Muscle layer of duodenum (tissue), 2 donors: ENCODE measurements at regions not wholly inside any gene's neighbourhood (a gene's known extent, or its start where the extent isn't known, plus 50 kb on each side); places are given as distances from the start of the nearest gene placed in this dataset.

Experiments
- H3K27ac ChIP-seq: one replicate; pipeline ENCODE4 v1.7.0; 2013; ENCODE audit warnings: mild to moderate bottlenecking, low read length
- H3K27me3 ChIP-seq: one replicate; pipeline ENCODE4 v1.7.0; 2013; ENCODE audit warnings: low read depth, mild to moderate bottlenecking, control low read depth, low read length
- H3K36me3 ChIP-seq, 2 donors: one replicate each; pipeline ENCODE4 v1.7.0; 2013; ENCODE audit warnings: low read length in 2 of 2, control low read depth in 1 of 2, mild to moderate bottlenecking in 1 of 2; ENCODE audit not compliant: insufficient read depth in 2 of 2, control insufficient read depth in 1 of 2
- H3K4me1 ChIP-seq, 2 donors: one replicate each; pipeline ENCODE4 v1.7.0; 2013; ENCODE audit warnings: low read length in 2 of 2, mild to moderate bottlenecking in 2 of 2, control low read depth in 1 of 2, moderate library complexity in 1 of 2; ENCODE audit not compliant: insufficient read depth in 2 of 2, control insufficient read depth in 1 of 2
- H3K4me3 ChIP-seq, 2 donors: one replicate each; pipeline ENCODE4 v1.7.0; 2013; ENCODE audit warnings: low read length in 2 of 2, low read depth in 1 of 2, mild to moderate bottlenecking in 1 of 2
- H3K9me3 ChIP-seq, 2 donors: one replicate each; pipeline ENCODE4 v1.7.0; 2013; ENCODE audit warnings: low read length in 2 of 2, control low read depth in 1 of 2, mild to moderate bottlenecking in 1 of 2; ENCODE audit not compliant: control insufficient read depth in 1 of 2
- donor health status: healthy.

DNA sequence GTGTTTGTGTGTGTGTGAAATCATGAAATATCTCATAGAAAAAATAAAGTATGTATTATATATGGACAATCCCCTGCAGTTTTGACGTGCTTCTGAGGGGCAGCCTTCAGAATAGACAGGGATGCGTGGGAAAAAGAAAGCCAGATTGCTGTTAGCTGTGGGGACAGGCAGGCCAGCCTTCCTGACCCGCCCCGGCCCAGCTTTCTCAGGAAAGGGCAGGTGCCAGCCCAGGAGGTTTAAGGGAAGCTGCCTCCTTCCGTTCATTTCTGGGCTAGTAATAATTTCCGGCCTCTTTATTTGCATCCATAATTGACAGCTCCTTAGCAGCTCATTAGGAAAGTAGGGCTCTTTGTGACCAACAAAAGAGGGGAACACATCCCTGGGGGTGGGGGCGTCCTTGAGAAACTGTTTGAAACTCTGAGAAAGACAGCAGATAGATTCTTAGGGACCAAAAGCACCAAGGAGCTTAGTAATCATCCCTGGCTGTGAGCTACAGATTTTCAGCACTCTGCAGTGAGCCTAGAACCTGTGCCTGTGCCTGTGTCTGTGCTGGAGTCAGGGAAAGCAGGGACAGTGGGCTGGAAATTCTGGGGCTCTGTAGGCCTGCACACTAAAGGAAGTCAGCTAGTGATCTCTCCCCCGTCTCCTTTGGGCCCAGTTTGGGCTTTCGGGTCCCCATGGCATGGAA lies 632.9 kb upstream of the CADM1 start:
- Histone ChIP-seq H3K4me1 (no peaks in the 10 kb centered on the region), H3K9me3 (peaks cover 0 to 2% of the 10 kb centered on the region in 2 donors), H3K27me3 (no peaks in the 10 kb centered on the region), H3K36me3 (no peaks in the 10 kb centered on the region), H3K27ac (no peak overlapping the region), H3K4me3 (no peak overlapping the region)

DNA sequence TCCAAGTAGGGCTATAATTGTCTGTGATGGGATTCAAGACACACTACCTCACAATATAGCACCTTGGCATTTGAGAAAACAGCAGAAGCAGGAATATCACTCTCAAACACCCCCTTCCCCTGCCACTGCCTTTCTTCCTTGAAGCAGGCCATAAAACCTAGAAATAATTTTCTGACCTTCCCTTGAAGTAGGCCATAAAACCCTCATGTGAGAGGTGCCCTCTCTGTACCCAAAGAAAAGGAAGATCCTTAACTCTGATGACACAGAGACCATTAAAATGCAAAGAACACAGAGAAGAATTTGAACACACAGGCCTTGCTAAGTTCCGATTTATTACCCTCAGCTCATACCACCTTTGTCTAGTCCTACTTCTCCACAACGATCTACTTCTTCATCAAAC lies 631.7 kb upstream of the CADM1 start:
- Histone ChIP-seq H3K4me3 (no peak overlapping the region), H3K4me1 (no peaks in the 10 kb centered on the region), H3K9me3 (no peaks in the 10 kb centered on the region), H3K27ac (no peak overlapping the region), H3K27me3 (no peaks in the 10 kb centered on the region), H3K36me3 (no peaks in the 10 kb centered on the region)

DNA sequence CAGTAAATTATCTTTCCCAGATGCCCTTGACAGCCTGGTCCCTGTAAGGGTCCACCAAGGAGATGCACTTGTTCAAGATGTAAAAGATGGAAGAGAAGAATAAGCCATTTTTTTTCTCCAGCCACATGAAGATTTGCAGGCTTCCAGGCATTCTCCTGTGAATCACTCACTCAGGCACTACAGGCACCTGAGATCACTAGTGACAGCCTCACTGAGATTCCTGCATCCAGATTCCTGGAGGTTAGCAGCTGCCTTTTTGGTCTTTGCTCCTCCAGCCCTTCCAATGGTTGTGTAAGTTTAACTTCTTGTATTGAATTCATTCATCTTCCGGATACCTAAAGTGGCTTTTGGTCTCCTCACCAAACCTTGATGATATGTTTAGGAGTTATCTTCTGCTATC lies 630.2 kb upstream of the CADM1 start:
- Histone ChIP-seq H3K9me3 (no peaks in the 10 kb centered on the region), H3K36me3 (no peaks in the 10 kb centered on the region), H3K27me3 (no peaks in the 10 kb centered on the region), H3K4me1 (no peaks in the 10 kb centered on the region), H3K4me3 (no peak overlapping the region), H3K27ac (no peak overlapping the region)

DNA sequence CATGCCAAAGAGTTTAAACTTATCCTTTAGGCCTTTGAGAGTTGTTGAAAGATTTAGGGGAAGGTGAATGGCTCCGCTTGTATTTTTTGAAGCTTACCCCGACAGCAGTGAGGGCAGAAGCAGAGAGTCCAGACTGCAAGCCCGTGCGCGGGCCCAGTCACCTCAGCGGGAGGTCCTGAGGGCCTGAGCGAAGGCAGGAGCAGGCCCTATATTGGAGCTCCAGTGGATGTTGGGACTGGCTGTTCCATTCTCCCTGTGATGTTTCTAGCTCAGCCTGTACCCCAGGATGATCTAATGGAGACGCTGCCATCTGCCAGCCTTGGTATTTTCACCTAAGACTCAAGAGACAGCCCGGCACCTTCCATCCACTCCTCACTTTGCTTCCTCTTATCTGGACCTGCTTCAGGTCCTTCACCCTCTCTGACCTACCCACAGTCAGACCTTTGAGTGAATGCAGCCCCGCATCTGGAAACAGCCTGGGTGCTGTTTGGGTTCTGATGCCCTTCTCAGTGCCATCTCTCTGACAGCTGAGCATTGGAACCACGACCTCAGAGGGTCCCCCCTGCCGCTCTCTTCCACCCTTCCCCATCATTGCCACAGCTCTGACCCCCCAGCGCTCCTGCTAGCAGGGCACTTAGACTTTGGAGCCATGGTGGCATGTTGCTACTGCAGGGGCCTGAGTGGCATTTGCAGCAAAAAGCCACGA lies 628.2 kb upstream of the CADM1 start:
- H3K4me3 ChIP-seq, result no peak overlapping the region
- H3K36me3 ChIP-seq, result no peaks in the 10 kb centered on the region
- H3K4me1 ChIP-seq, result no peaks in the 10 kb centered on the region

DNA sequence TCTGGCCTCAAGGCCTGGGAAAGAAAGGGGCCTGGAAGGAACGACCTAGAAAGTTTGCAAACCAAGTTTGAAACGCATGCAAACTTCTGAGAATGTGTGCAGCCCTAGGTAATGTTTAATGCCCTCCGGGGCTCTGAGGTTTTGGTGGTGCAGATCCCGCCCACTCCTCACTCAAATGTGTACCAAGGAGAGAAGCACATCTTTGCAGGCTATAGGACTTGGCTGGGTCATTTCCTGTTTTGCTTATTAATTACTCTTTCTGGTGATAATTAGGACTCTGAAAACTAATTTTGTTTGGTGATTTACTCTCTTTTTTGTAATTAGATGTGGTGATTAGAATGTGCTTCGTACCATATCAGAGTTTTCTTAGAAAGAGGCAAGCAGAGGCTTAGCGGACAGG lies 625.9 kb upstream of the CADM1 start:
- no peak overlapping the region for H3K27ac ChIP-seq
- H3K4me3 ChIP-seq, result no peak overlapping the region
- H3K36me3 ChIP-seq, result no peaks in the 10 kb centered on the region
- no peaks in the 10 kb centered on the region for H3K27me3 ChIP-seq
- no peaks in the 10 kb centered on the region for H3K4me1 ChIP-seq
- H3K9me3 ChIP-seq, result no peaks in the 10 kb centered on the region

More for the DNA sequence above, 628.2 kb upstream of the CADM1 start:
- no peaks in the 10 kb centered on the region for H3K27me3 ChIP-seq
- no peak overlapping the region for H3K27ac ChIP-seq
- no peaks in the 10 kb centered on the region for H3K9me3 ChIP-seq

DNA sequence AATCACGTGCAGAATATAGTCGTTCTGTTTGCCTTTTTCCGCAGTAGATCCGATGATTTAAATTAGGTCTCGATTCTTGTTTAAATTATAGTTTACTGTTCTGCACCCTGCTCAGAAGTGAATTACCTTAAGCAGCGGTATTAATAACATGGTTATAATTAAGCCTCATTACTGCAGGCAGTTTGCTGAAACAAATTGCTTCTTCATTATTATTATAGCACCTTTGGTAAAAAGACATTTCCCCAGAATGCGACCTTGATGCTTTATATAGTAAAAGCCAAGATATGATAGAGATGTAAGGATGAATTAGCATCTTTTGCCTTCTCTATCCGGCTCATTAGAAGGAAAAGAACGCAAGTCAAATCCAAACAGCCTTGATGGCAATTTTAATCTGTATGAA lies 625.2 kb upstream of the CADM1 start:
- no peaks in the 10 kb centered on the region for H3K36me3 ChIP-seq
- H3K27me3 ChIP-seq, result no peaks in the 10 kb centered on the region
- H3K4me3 ChIP-seq, result no peak overlapping the region
- H3K9me3 ChIP-seq, result no peaks in the 10 kb centered on the region
- no peak overlapping the region for H3K27ac ChIP-seq
- H3K4me1 ChIP-seq, result no peaks in the 10 kb centered on the region

DNA sequence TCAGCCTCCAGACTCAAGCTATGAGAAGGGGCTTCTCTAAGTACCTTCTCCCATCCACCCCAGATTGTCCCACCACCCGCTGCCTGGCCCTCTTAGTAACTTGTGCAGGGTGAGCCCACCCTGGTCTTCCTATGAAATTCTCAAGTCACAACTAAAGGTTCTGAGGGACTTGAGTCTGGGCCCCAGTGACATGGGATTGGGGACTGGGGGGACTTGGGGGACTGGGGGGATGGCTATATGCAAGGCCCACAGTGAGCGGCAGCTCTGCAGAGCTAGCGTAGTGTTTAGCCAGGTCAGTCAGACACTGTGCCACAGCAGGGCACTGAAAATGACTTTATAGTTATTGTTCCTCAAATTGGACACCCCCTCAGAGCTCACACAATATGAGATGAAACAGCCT lies 622.3 kb upstream of the CADM1 start:
- no peaks in the 10 kb centered on the region for H3K9me3 ChIP-seq
- H3K4me1 ChIP-seq, result no peaks in the 10 kb centered on the region
- H3K4me3 ChIP-seq, result no peak overlapping the region
- no peak overlapping the region for H3K27ac ChIP-seq
- H3K27me3 ChIP-seq, result no peaks in the 10 kb centered on the region
- H3K36me3 ChIP-seq, result no peaks in the 10 kb centered on the region

DNA sequence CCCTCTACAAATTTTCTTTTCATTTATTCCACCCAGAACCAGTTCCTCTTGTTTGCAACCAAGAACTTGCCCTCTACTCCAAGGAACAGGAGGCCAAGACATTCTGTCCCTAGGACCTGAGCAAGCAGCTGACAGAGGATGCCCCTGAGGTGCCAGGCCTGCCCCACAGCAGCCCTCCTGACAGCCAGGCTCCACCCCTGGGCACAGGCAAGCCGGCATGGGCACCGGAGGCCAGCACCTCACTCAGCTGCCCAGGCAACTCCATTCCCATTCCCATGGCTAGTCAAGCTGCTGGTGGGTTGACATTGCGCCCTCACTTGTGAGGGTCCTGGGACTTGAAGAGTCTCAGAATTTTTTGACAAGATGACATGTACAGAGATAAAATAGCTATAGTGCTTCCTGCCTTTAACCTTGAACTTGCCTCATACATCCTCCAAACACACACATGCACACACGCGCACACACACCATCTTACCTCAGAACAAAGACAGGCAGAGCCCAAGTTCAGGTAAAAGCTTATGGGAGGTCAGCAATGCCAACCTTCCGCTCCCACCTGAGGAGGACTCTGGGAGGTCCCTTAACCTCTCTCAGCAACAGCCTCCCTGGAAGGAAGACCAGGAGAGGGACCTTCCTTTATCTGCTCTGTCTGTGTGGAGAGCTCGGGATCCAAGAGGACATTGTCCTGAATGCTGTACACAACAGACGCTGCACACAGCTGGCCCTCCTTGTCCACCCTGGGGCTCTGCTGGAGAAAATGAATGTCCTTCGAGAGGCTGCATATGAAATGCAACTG lies 620.9 kb upstream of the CADM1 start:
- Histone ChIP-seq H3K27me3 (no peaks in the 10 kb centered on the region), H3K27ac (no peak overlapping the region), H3K36me3 (no peaks in the 10 kb centered on the region), H3K4me1 (no peaks in the 10 kb centered on the region), H3K9me3 (no peaks in the 10 kb centered on the region), H3K4me3 (no peak overlapping the region)

DNA sequence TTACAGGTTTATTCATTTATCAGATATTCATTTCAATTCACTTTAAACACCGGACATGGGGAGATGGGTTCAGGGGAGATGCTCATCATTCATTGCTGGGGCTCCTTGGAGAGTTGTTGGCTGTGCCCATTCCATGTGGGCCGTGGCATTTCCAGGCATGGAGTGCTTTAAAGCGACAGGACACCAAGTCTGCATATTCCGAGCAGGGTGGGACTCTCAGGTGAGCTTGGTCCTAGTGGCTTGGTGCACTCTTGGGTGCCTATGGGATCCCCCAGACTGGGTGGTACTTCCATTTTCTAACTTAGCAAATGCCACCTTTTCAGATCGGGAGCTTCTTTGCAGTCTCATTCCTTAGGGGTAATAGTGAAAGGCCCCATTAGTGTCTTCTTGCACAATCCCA lies 619.5 kb upstream of the CADM1 start:
- H3K4me1 ChIP-seq, result no peaks in the 10 kb centered on the region
- no peaks in the 10 kb centered on the region for H3K9me3 ChIP-seq
- no peak overlapping the region for H3K4me3 ChIP-seq
- no peaks in the 10 kb centered on the region for H3K36me3 ChIP-seq
- H3K27me3 ChIP-seq, result no peaks in the 10 kb centered on the region
- no peak overlapping the region for H3K27ac ChIP-seq

DNA sequence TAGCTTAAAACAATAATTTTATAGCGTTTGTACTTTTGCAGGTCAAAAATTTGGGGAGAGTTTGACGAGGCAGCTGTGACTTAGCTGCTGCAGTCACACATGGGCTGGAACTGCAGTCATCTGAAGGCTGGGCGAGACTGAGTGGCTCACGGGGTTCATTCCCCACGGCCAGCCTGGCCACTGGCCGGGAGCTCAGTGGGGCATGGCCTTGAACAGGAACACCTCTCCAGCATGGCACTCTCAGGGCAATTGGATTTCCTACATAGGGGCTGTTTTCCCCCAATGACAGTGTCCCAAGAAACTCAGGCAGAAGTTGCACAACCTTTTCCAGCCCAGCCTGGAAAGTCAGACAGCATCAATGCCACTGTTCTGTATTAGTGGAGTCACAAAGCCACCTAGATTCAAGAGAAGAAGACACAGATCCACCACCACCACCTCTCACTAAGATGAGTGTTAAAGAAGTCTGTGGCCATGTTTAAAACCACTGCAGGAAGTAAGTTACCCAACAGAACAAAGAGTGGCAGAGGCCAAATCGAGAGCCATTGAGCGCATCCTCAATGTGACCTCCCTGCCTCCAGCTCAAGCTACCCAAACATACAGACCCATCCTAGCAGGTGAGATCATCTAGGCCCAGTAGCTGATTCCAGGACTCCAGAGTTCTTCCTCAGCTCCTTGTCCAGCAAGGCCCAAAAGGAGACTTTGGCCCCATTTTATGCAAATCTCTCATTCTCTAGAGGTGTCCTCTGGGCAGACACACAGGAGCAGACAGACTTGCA lies 618.7 kb upstream of the CADM1 start:
- H3K4me1 ChIP-seq, result no peaks in the 10 kb centered on the region
- no peaks in the 10 kb centered on the region for H3K9me3 ChIP-seq
- H3K27ac ChIP-seq, result no peak overlapping the region
- H3K36me3 ChIP-seq, result no peaks in the 10 kb centered on the region
- H3K4me3 ChIP-seq, result no peak overlapping the region
- H3K27me3 ChIP-seq, result no peaks in the 10 kb centered on the region

DNA sequence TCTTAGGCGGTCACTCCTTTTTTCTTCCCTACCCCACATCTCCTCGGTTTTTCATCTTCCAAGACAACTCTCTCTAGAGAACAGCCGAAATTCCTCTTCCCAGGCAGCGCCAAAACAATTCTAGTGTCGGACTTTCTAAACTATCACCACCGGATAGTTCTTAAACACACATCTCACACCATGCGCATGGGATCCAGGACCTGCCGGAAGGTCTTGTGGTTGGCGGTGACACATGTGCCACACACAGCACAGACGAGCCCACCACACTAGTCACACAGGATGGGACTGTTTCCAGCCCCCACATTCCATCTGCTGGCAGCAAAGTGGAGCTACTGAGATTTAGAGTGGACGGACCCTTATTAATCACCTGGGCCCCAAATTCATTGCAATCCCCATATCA lies 614.9 kb upstream of the CADM1 start:
- no peak overlapping the region for H3K27ac ChIP-seq
- H3K4me3 ChIP-seq, result no peak overlapping the region
- no peaks in the 10 kb centered on the region for H3K27me3 ChIP-seq
- H3K36me3 ChIP-seq, result no peaks in the 10 kb centered on the region
- H3K9me3 ChIP-seq, result peaks cover 0 to 3% of the 10 kb centered on the region in 2 donors
- H3K4me1 ChIP-seq, result no peaks in the 10 kb centered on the region
